ENCODE measurements at regions not wholly inside any gene's neighbourhood (a gene's known extent, or its start where the extent isn't known, plus 50 kb on each side); places are given as distances from the start of the nearest gene placed in this dataset.

DNA sequence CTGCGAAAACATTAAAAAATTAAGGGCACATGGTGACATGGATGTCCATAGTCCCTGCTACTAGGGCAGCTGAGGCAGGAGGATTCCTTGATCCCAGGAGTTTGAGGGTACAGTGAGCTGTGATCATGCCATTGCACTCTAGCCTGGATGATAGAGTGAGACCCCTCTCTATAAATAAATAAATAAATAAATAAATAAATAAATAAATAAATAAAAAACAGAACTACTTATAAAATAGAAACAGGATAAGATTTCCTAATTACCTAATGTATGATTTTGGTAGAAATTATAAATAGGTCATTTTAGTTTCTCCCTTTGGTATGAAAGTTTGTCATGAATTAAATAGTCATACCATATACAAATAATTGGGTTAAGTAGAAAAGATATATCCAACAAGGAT is 916.2 kb downstream of the GRIK2 start:
- no peak for DNase-seq

DNA sequence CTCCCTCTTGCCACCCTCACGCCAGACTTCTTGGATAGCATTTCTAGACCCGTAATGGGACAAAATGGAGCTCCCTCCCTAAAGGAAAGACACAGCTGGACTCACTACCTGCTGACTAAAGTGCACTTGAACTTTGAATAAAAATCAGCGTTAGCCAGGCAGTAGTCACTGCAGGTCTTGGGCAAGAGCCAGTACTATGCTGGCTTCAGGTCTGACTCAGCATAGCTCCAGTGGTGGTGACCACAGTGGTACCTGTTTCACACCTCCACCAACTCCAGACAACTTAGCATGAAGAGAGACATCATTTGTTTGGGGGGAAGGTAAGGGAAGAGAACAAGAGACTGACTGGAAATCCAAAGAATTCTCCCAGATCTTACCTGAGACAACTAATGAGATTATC is 906.8 kb downstream of the GRIK2 start:
- no peak for DNase-seq

DNA sequence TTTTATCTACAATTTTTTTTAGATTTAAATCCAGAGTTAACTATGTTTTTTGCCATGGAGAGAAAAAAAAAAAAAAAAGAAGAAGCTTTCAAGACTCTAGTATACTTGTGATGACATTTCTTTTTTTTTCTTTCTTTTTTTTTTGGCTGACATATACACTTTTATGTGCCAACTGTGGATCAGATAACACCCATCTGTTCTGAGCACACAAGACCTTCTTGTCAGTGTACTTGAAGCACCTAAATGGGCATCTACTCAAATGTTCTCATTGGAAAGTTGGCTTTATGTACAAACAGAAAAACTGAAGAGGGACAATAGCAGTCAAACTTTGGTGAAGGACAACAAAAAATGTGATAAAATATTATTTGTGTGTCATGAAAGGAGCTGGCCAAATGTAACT is 904.5 kb downstream of the GRIK2 start:
- DNase-seq, result no peak
